ENCODE measurements at regions not wholly inside any gene's neighbourhood (a gene's known extent, or its start where the extent isn't known, plus 50 kb on each side); places are given as distances from the start of the nearest gene placed in this dataset.
"Not testable (repeated sequence)": the region's sequence is repeated elsewhere in the genome, so short reads cannot be mapped to it uniquely, and the experiment has no call there.

- H3F3A ChIP-seq (replicated peaks; ENCODE audit: low read depth) = no peaks in the 10 kb centered on the region
- no peak for DNase-seq (ENCODE audit: low spot score)
- Mint-ChIP-seq H3K4me1 (peaks cover 3% of the 10 kb centered on the region; the same call in 2 of the 3 replicates), H3K36me3 (ENCODE audit: low read depth) (peaks cover 43% of the 10 kb centered on the region), H3K4me3 (no peak overlapping the region), H3K27ac (no peak overlapping the region; the same call in 1 of the 2 replicates), H3K9me3 (peaks cover 37% of the 10 kb centered on the region), H3K27me3 (ENCODE audit: insufficient read depth, low read depth, poor library complexity) (peaks cover 2% of the 10 kb centered on the region)
- TF ChIP-seq, protein P1, sequence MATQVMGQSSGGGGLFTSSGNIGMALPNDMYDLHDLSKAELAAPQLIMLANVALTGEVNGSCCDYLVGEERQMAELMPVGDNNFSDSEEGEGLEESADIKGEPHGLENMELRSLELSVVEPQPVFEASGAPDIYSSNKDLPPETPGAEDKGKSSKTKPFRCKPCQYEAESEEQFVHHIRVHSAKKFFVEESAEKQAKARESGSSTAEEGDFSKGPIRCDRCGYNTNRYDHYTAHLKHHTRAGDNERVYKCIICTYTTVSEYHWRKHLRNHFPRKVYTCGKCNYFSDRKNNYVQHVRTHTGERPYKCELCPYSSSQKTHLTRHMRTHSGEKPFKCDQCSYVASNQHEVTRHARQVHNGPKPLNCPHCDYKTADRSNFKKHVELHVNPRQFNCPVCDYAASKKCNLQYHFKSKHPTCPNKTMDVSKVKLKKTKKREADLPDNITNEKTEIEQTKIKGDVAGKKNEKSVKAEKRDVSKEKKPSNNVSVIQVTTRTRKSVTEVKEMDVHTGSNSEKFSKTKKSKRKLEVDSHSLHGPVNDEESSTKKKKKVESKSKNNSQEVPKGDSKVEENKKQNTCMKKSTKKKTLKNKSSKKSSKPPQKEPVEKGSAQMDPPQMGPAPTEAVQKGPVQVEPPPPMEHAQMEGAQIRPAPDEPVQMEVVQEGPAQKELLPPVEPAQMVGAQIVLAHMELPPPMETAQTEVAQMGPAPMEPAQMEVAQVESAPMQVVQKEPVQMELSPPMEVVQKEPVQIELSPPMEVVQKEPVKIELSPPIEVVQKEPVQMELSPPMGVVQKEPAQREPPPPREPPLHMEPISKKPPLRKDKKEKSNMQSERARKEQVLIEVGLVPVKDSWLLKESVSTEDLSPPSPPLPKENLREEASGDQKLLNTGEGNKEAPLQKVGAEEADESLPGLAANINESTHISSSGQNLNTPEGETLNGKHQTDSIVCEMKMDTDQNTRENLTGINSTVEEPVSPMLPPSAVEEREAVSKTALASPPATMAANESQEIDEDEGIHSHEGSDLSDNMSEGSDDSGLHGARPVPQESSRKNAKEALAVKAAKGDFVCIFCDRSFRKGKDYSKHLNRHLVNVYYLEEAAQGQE (IDR thresholded peaks at IDR 0.05; ENCODE audit: unreplicated experiment) = no peak
- peaks cover 15% of the 10 kb centered on the region; the same call in 1 of the 2 replicates for H3K9me2 ChIP-seq (ENCODE audit: insufficient read depth)
- no peak overlapping the region for H3K27ac ChIP-seq (ENCODE audit: low read depth)
- H3K36me3 ChIP-seq (ENCODE audit: insufficient read depth) = 0 out of 2 replicates have a peak, but pooled peaks cover 4% of the 10 kb centered on the region
- no peaks in the 10 kb centered on the region for H3K27me3 ChIP-seq (ENCODE audit: insufficient read depth)
- ATAC-seq = no peak
- no peak overlapping the region for H3K4me3 ChIP-seq
- H3K4me2 ChIP-seq = no peak overlapping the region
- H2AFZ ChIP-seq = peak overlapping the region; percentile 40; the same call in 1 of the 2 replicates
- no peaks in the 10 kb centered on the region for H3K79me2 ChIP-seq (replicated peaks; ENCODE audit: insufficient read depth)
- H3K4me1 ChIP-seq (ENCODE audit: insufficient read depth) = no peaks in the 10 kb centered on the region; the same call in 1 of the 2 replicates
- H4K20me1 ChIP-seq (replicated peaks; ENCODE audit: insufficient read depth) = no peaks in the 10 kb centered on the region
Observed at GRCh38 chr10:2196272-2196671, 458.9 kb upstream of the ADARB2 start.

DNA sequence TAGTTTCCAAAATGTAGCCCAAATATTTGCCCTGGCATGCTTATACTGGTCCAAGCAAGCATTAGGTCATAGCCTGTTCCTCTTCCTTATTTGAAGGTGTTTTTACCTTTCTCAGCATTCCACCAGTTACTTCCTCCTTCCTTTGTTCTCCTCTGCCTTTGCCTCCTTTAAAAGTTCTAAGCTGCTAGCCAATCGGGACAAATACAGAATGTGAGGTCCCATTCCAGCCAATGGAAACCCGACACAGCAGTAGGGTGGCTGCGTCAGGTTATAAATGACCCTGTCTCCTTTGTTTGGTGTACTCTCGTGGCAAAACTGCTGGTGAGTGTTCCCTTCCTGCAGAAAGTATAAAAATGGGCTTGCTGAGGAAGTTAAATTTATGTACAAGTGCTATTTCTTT, 452.0 kb upstream of the ADARB2 start:
- not testable (repeated sequence) for H3K4me3 ChIP-seq; H3F3A ChIP-seq (replicated peaks; ENCODE audit: low read depth); H3K27me3 Mint-ChIP-seq (ENCODE audit: insufficient read depth, low read depth, poor library complexity); H3K4me3 Mint-ChIP-seq; H3K27ac ChIP-seq (ENCODE audit: low read depth); DNase-seq (ENCODE audit: low spot score); H3K36me3 ChIP-seq (ENCODE audit: insufficient read depth); H3K27ac Mint-ChIP-seq; H2AFZ ChIP-seq; ATAC-seq; H3K4me1 Mint-ChIP-seq; H4K20me1 ChIP-seq (replicated peaks; ENCODE audit: insufficient read depth); H3K4me2 ChIP-seq; H3K4me1 ChIP-seq (ENCODE audit: insufficient read depth); H3K79me2 ChIP-seq (replicated peaks; ENCODE audit: insufficient read depth); H3K27me3 ChIP-seq (ENCODE audit: insufficient read depth)
- H3K9me2 ChIP-seq (ENCODE audit: insufficient read depth) = peaks cover 12% of the 10 kb centered on the region
- peaks cover 11% of the 10 kb centered on the region for H3K9me3 Mint-ChIP-seq
- peaks cover 12% of the 10 kb centered on the region; the same call in 2 of the 3 replicates for H3K36me3 Mint-ChIP-seq (ENCODE audit: low read depth)

GRCh38 chr10:2188371-2188770, 451.0 kb upstream of the ADARB2 start:
- Mint-ChIP-seq H3K36me3 (ENCODE audit: low read depth) (peaks cover 12% of the 10 kb centered on the region; the same call in 2 of the 3 replicates), H3K27me3 (ENCODE audit: insufficient read depth, low read depth, poor library complexity) (peaks cover 2% of the 10 kb centered on the region), H3K9me3 (peaks cover 16% of the 10 kb centered on the region), H3K4me1 (peaks cover 5% of the 10 kb centered on the region; the same call in 1 of the 3 replicates), H3K4me3 (no peak overlapping the region), H3K27ac (no peak overlapping the region)
- H2AFZ ChIP-seq = no peak overlapping the region
- no peaks in the 10 kb centered on the region for H3K27me3 ChIP-seq (ENCODE audit: insufficient read depth)
- no peak overlapping the region for H3K27ac ChIP-seq (ENCODE audit: low read depth)
- no peak overlapping the region for H3K4me2 ChIP-seq
- H4K20me1 ChIP-seq (replicated peaks; ENCODE audit: insufficient read depth) = no peaks in the 10 kb centered on the region
- ATAC-seq (no peak), DNase-seq (ENCODE audit: low spot score) (no peak)
- no peaks in the 10 kb centered on the region for H3K79me2 ChIP-seq (replicated peaks; ENCODE audit: insufficient read depth)
- no peaks in the 10 kb centered on the region for H3K4me1 ChIP-seq (ENCODE audit: insufficient read depth)
- H3K36me3 ChIP-seq (ENCODE audit: insufficient read depth) = no peaks in the 10 kb centered on the region
- no peak overlapping the region for H3K4me3 ChIP-seq
- H3F3A ChIP-seq (replicated peaks; ENCODE audit: low read depth) = no peaks in the 10 kb centered on the region
- H3K9me2 ChIP-seq (ENCODE audit: insufficient read depth) = peaks cover 11% of the 10 kb centered on the region
- TF ChIP-seq ZNF114 (CRISPR knock-in tag; IDR thresholded peaks at IDR 0.05) (no peak), CREB1 (CRISPR knock-in tag; IDR thresholded peaks at IDR 0.05; ENCODE audit: low read depth) (no peak), POLR2AphosphoS5 (IDR thresholded peaks at IDR 0.05; ENCODE audit: low read depth) (no peak), STAT1 (IDR thresholded peaks at IDR 0.05; ENCODE audit: unreplicated experiment) (no peak), ZNF331 (CRISPR knock-in tag; IDR thresholded peaks at IDR 0.05; ENCODE audit: low read depth) (no peak)
- TF ChIP-seq, protein P1 (IDR thresholded peaks at IDR 0.05; ENCODE audit: unreplicated experiment) = no peak
